NCI-H1436 treated with DMSO at 0.1 percent for 48 hours (cell line): ENCODE measurements at regions not wholly inside any gene's neighbourhood (a gene's known extent, or its start where the extent isn't known, plus 50 kb on each side); places are given as distances from the start of the nearest gene placed in this dataset.
"Not testable (repeated sequence)": the region's sequence is repeated elsewhere in the genome, so short reads cannot be mapped to it uniquely, and the experiment has no call there.

Experiments used
- DNase-seq: peaks from one replicate; lab custom pipeline; 2025; lab: John Stamatoyannopoulos, UW

- peak; percentile 52 for DNase-seq
These were observed 66.4 kb upstream of the BTG3 start for GRCh38 chr21:17679002-17679600.

- not testable (repeated sequence) for DNase-seq
These were observed 64.2 kb upstream of the BTG3 start for GRCh38 chr21:17676930-17677329.

GRCh38 chr21:17674106-17674505, 61.4 kb upstream of the BTG3 start:
- DNase-seq, result no peak

GRCh38 chr21:17673261-17674020, 60.7 kb upstream of the BTG3 start:
- DNase-seq, result no peak

- DNase-seq, result no peak
These were observed 59.0 kb upstream of the BTG3 start for GRCh38 chr21:17671733-17672132.

GRCh38 chr21:17668479-17669140, 55.9 kb upstream of the BTG3 start:
- DNase-seq, result no peak

- no peak for DNase-seq
These were observed 54.6 kb upstream of the BTG3 start for GRCh38 chr21:17667256-17667655.
